Ectodermal cell (in vitro differentiated cells): ENCODE measurements at regions not wholly inside any gene's neighbourhood (a gene's known extent, or its start where the extent isn't known, plus 50 kb on each side); places are given as distances from the start of the nearest gene placed in this dataset.

Experiments
- H3K27ac ChIP-seq: 2 replicates; pipeline ENCODE4 v1.7.0; 2013; ENCODE audit warnings: mild to moderate bottlenecking, low read depth, low read length; ENCODE audit not compliant: insufficient read depth, poor library complexity, severe bottlenecking
- H3K27me3 ChIP-seq: 2 replicates; pipeline ENCODE4 v1.7.0; 2013; ENCODE audit warnings: mild to moderate bottlenecking, low read length; ENCODE audit not compliant: insufficient read depth, control insufficient read depth, poor library complexity, severe bottlenecking
- H3K36me3 ChIP-seq: one replicate; pipeline ENCODE4 v1.7.0; 2013; ENCODE audit warnings: low read length; ENCODE audit not compliant: control insufficient read depth, insufficient read depth
- H3K4me1 ChIP-seq: one replicate; pipeline ENCODE4 v1.7.0; 2013; ENCODE audit warnings: low read length; ENCODE audit not compliant: control insufficient read depth, insufficient read depth
- H3K4me3 ChIP-seq: 2 replicates; pipeline ENCODE4 v1.7.0; 2013; ENCODE audit warnings: low read depth, low read length, control low read depth; ENCODE audit not compliant: insufficient read depth
- H3K9me3 ChIP-seq: 2 replicates; pipeline ENCODE4 v1.7.0; 2013; ENCODE audit warnings: mild to moderate bottlenecking, low read length, moderate library complexity; ENCODE audit not compliant: control insufficient read depth
- WGBS, 2 experiments: methylation state at CpG; one replicate each; pipeline ENCODE4 v1.1.7; 2013; ENCODE audit warnings: missing lambda C conversion rate in 2 of 2; 5-methylcytosine and 5-hydroxymethylcytosine counted together

DNA sequence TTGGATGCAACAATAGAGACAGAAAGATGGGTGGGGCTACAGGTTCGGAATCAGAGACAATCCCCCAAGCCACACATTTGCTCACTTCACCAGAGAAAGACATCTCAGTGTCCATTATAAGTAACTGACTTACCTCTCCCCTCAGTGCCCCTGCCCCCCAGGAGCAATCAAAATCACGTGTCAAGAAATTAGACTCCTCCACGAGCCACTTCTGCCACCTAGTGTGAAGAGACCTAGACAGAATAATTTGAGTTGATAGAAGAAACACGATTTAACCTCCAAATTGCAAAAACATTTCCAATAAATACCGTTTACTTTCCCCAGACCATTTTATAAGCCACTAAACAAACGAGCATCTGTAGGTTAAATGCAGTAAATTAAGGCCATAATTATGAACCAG lies 123.2 kb downstream of the SLC30A10 start:
- H3K9me3 ChIP-seq, result no peaks in the 10 kb centered on the region
- H3K4me1 ChIP-seq, result peaks cover 6% of the 10 kb centered on the region
- no peak overlapping the region for H3K27ac ChIP-seq
- no peaks in the 10 kb centered on the region for H3K27me3 ChIP-seq
- no peaks in the 10 kb centered on the region for H3K36me3 ChIP-seq
- no peak overlapping the region for H3K4me3 ChIP-seq
- WGBS, 2 experiments, result 79 to 81% methylated on average over 3 to 6 of the region's 6 CpGs

DNA sequence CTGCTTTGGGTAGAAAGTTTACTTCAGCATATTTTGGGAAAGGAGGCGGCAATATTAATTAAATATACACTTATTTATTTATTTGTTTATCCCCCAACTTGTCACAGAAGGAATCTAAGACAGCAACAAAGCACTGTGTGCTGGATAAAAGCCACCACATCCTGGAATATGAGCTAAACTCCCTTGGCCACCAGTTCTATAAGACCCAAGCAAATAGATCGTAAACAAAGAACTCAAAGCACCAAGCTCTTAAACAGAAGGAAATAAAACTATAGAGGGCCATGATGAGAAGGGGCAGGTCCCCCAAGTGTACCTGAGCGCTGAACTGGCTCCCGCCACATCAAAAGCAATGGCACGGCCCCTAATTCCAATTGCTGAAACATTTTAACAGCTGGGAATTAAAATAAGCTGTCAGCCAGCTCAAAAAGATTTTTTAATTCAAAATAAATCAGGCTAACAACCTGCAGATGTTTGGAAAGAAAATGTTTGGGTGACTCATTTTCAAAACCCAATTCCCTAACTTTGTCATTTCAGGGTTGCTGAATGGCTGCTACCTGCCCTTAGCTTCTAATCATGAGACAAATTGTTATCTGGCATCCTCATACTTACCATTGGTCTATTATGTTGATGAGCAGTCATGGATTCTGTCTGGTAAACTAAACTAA lies 127.1 kb downstream of the SLC30A10 start:
- WGBS, 2 experiments, result 95 to 97% methylated on average over 4 of the region's 5 CpGs
- H3K9me3 ChIP-seq, result no peaks in the 10 kb centered on the region
- no peaks in the 10 kb centered on the region for H3K36me3 ChIP-seq
- no peaks in the 10 kb centered on the region for H3K27me3 ChIP-seq
- peaks cover 6% of the 10 kb centered on the region for H3K4me1 ChIP-seq
- H3K4me3 ChIP-seq, result no peak overlapping the region
- H3K27ac ChIP-seq, result no peak overlapping the region

DNA sequence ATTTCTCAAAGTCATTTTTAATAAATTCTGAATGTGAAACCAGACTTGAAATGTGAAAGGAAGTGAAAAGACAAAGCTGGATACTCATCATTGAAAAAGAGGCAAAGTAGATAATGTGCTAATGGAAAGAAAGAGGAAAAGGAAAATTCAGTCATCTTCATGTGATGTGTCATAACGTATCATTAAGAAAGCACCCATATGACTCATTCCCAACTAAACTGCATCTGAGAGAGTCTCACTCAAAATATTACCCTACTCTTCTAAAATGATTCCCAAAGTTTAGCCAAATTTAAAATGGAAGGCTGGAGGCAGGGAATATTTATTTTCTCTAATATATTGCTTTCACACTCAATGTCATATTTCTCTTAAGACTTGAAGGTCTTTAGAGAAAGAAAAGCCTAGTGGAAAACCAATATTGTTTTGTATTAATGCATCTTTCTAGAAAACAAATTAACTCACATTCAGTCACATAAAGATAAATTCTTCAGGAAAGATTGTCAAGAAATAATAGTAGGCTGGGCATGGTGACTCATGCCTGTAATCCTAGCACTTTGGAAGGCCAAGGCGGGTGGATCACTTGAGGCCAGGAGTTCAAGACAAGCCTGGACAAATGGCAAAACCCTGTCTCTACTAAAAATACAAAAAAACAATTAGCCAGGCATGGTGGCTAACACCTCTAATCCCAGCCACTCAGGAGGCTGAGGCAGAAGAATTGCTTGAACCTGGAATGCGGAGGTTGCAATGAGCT lies 129.9 kb downstream of the SLC30A10 start:
- Histone ChIP-seq H3K4me3 (no peak overlapping the region), H3K27me3 (no peaks in the 10 kb centered on the region), H3K36me3 (no peaks in the 10 kb centered on the region), H3K9me3 (no peaks in the 10 kb centered on the region), H3K27ac (no peak overlapping the region), H3K4me1 (peaks cover 20% of the 10 kb centered on the region)
- WGBS, 2 experiments, result 88 to 95% methylated on average over 3 of the region's 3 CpGs

DNA sequence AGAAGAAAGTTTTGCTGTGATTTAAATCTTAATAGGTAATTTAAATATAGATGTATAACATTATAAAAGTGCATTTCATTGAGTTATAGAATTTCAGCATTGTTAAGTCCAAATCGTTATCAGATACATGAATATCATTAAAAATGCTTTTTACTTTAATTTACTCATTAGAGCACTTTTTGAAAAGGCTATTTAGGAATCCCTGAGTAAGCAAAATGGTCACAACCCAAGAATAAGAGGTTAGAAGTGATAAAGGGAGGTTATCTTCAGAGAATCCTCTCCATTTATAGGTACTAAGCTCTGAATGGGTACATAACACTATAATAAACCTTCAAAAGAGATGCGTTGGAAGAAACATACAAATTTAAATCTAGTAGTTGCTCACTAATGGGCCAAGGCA lies 130.7 kb downstream of the SLC30A10 start:
- WGBS, 2 experiments, result 100% methylated on average over 1 of the region's 2 CpGs; no CpG with 5 or more reads in 1 of the 2 experiments
- H3K9me3 ChIP-seq, result no peaks in the 10 kb centered on the region
- H3K27ac ChIP-seq, result no peak overlapping the region
- no peak overlapping the region for H3K4me3 ChIP-seq
- H3K4me1 ChIP-seq, result peaks cover 20% of the 10 kb centered on the region
- H3K36me3 ChIP-seq, result no peaks in the 10 kb centered on the region
- H3K27me3 ChIP-seq, result no peaks in the 10 kb centered on the region

DNA sequence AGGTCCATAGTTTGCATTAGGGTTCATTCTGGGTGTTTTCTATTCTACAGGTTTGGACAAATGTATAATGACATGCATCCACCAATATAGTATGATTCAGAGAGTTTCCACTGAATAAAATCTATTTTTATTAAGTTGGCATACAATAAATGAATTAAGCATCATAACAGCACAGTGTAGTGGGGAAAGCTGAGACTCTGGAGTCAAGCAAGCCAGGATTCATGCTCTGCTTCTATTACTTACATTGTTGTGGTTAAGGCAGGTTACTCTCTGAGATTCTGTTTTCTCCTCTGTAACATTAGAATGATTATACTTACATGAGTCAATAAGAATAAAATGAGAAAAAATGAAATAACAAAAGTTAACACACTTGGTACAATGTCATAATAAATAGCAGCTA lies 131.3 kb downstream of the SLC30A10 start:
- peaks cover 20% of the 10 kb centered on the region for H3K4me1 ChIP-seq
- no peaks in the 10 kb centered on the region for H3K9me3 ChIP-seq
- no peak overlapping the region for H3K27ac ChIP-seq
- H3K27me3 ChIP-seq, result no peaks in the 10 kb centered on the region
- H3K4me3 ChIP-seq, result no peak overlapping the region
- H3K36me3 ChIP-seq, result no peaks in the 10 kb centered on the region

DNA sequence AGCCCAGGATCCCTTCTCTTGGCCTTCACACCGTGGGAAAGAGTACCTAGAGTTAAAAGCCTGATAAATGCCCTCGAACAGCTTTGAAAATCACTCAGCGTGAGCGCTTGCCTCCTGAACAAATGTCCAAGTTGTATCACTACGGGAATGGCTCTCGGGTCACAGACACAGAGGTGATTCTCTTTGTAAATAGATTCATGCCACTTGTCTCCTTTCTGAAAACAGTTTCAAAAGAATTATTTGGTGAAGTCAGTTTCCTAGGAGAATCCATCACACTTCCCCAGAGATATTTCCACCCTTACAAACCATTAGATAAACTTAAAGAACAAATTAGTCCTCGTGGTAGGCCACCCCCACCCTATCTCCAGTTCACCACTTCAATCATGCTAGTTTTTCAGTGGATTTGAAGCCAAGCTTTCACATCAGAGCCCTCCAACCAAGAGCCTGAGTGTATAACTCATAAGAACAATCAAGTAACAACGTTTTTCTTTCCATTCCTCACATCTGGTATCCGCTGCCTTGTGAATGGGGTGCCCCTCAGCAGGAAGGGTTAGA lies 132.9 kb downstream of the SLC30A10 start:
- Histone ChIP-seq H3K4me1 (peaks cover 22% of the 10 kb centered on the region), H3K9me3 (no peaks in the 10 kb centered on the region), H3K36me3 (no peaks in the 10 kb centered on the region), H3K27ac (peak overlapping the region; percentile 61), H3K27me3 (no peaks in the 10 kb centered on the region), H3K4me3 (no peak overlapping the region)
- 74 to 80% methylated on average over 8 to 9 of the region's 9 CpGs for WGBS, 2 experiments

DNA sequence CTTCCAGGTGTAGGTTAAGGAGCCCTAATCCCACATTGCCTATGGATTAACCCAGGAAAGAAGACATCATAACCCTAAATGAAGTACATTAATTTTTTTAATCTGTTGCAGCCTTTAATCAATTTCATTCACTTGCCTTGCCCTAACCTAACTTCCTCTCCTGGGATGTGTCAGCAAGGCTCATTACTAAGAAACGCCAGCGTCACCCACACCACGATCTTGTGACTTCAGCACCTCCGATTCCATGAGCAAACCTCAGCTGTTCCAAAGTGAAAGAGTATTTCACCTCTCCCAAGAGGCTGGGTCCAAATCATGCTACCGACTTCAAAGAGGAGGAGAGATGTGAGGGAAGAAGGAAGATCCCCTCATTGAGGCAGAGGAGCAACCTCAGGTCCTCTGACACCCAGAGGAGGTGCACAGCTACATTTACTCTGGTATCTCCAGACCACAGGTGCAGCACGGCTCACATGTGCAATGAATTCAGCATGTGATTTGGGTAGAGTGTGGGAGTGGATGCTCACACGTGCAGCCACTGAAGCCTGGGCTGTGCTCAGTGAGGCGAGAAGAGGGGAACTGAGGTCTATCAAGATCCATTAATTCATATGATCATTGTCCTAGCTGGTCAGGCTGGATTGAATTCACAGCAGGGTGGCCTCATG lies 134.1 kb downstream of the SLC30A10 start:
- H3K27me3 ChIP-seq, result no peaks in the 10 kb centered on the region
- 94 to 95% methylated on average over 8 of the region's 8 CpGs for WGBS, 2 experiments
- H3K27ac ChIP-seq, result no peak overlapping the region
- no peak overlapping the region for H3K4me3 ChIP-seq
- H3K9me3 ChIP-seq, result no peaks in the 10 kb centered on the region
- H3K4me1 ChIP-seq, result peaks cover 22% of the 10 kb centered on the region
- H3K36me3 ChIP-seq, result no peaks in the 10 kb centered on the region

DNA sequence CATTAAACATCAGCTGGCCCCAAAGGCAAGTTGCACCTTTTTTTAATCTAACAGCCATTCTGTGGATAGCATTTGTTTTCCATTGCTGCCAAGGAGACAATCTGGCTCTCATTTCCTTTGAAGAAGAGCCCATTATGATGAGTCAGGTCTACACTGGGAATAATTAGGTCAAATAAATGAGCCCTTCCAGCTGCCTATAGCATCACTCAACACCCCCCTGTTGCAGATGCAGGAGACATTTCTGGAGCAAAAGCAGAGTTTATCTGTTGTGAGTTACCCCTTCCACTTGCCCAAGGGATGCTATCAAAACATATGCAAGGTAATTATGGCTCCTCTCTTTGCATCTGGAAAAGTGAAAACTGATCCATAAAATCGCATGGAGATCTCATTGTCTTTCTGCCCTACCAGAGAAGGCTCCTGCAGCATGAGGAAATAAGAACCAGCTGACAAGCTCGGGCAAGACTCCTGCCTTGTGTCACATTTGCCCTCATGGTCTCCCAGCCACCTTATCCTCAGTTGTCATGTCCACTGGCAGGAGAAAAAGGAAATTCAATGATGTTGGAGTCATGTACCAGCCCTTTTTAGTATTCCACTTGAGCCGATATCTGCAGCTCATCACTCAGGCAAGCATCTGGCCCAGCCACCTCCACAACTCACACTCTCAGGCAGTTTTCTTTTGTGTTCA lies 135.9 kb downstream of the SLC30A10 start:
- H3K27me3 ChIP-seq, result no peaks in the 10 kb centered on the region
- no peaks in the 10 kb centered on the region for H3K9me3 ChIP-seq
- peaks cover 22% of the 10 kb centered on the region for H3K4me1 ChIP-seq
- H3K4me3 ChIP-seq, result no peak overlapping the region
- no peak overlapping the region for H3K27ac ChIP-seq
- WGBS, 2 experiments, result 94 to 95% methylated on average over 3 of the region's 3 CpGs
- H3K36me3 ChIP-seq, result no peaks in the 10 kb centered on the region

DNA sequence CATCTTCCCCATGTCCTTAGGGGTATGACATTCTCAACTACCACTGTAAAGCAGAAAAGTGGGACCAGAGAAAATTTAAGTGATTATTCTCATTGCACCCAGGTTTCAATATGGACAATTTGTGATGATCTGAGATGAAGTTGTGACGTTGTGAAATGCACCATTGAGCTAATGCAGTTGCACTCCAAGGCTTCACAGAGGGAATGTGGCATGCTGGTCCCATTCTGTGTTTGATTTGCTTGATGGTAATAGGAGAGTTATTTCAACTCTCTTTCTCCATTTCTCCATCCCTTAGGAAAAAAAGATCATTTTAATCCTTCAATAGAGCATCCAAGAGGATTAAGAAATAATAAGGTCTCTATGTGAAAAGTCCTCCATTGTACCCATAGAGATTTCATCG lies 136.6 kb downstream of the SLC30A10 start:
- H3K4me1 ChIP-seq, result peaks cover 22% of the 10 kb centered on the region
- no peaks in the 10 kb centered on the region for H3K9me3 ChIP-seq
- WGBS, 2 experiments, result 98 to 100% methylated on average over 1 to 2 of the region's 2 CpGs
- H3K36me3 ChIP-seq, result no peaks in the 10 kb centered on the region
- no peak overlapping the region for H3K27ac ChIP-seq
- no peak overlapping the region for H3K4me3 ChIP-seq
- no peaks in the 10 kb centered on the region for H3K27me3 ChIP-seq
